NT2/D1 (cell line): ENCODE measurements at regions not wholly inside any gene's neighbourhood (a gene's known extent, or its start where the extent isn't known, plus 50 kb on each side); places are given as distances from the start of the nearest gene placed in this dataset.

Experiments
- SUZ12 ChIP-seq: IDR thresholded peaks from 2 replicates; pipeline ENCODE4 v1.6.1; 2011; ENCODE audit not compliant: insufficient read length, insufficient read depth; ENCODE audit errors: extremely low read depth
- ZNF274 ChIP-seq: IDR thresholded peaks from 2 replicates; pipeline ENCODE4 v1.6.1; 2011; ENCODE audit warnings: mild to moderate bottlenecking, low read depth, low read length

GRCh38 chr15:98111806-98112205, 151.3 kb downstream of the ARRDC4 start:
- no peak for TF ChIP-seq ZNF274
- TF ChIP-seq SUZ12: no peak
